ENCODE measurements at regions not wholly inside any gene's neighbourhood (a gene's known extent, or its start where the extent isn't known, plus 50 kb on each side); places are given as distances from the start of the nearest gene placed in this dataset.

DNA sequence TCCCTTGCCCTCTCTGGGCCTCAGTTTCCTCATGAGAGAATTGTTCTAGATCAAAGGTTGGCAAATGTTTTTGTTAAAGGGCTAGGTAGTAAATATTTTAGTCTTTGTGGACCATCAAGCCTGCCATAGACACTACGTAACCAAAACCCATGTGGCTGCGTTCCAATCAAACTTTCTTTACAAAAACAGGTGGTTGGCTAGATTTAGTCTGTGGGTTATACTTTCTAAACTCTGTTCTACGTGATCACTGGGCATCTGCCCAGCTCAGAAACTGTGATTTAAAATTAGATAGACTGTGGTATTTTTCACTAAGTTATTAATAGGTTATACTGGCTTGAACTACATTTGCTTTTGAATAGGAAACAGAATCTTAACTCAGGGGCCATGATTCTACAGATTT, 149.8 kb upstream of the DCC start:
- TF ChIP-seq SUZ12 (IDR thresholded peaks at IDR 0.05): no peak
- TF ChIP-seq HDGF (IDR thresholded peaks at IDR 0.05; ENCODE audit: borderline replicate concordance): no peak
- no peak for TF ChIP-seq ELF4 (IDR thresholded peaks at IDR 0.05)
- TF ChIP-seq L3MBTL2 (conservative IDR thresholded peaks at IDR 0.05): no peak
- no peak for TF ChIP-seq LEF1 (IDR thresholded peaks at IDR 0.05; ENCODE audit: borderline replicate concordance)
